Sigmoid colon (tissue), 4 donors: ENCODE measurements at regions not wholly inside any gene's neighbourhood (a gene's known extent, or its start where the extent isn't known, plus 50 kb on each side); places are given as distances from the start of the nearest gene placed in this dataset.

Experiments
- CTCF ChIP-seq, 4 experiments: fragments of 450-650 bp in 3 of 4; fragments of 200-600 bp in 1 of 4; IDR thresholded peaks; one replicate each; pipeline ENCODE4 v1.5.1; 2016 to 2019; ENCODE audit warnings: antibody characterized with exemption in 4 of 4, mild to moderate bottlenecking in 3 of 4, moderate library complexity in 2 of 4
- EP300 ChIP-seq, 4 donors: sonication (generic); formaldehyde crosslinking; IDR thresholded peaks; one replicate each; pipeline ENCODE4 v1.6.1; 2017; ENCODE audit warnings: antibody characterized with exemption in 4 of 4
- POLR2A ChIP-seq, 2 donors: fragments of 450-650 bp; IDR thresholded peaks; one replicate each; pipeline ENCODE4 v1.6.1; 2016; ENCODE audit warnings: antibody characterized with exemption in 2 of 2, mild to moderate bottlenecking in 2 of 2, moderate library complexity in 2 of 2
- POLR2AphosphoS5 ChIP-seq, 4 donors: sonication (generic); formaldehyde crosslinking; IDR thresholded peaks; one replicate each; pipeline ENCODE4 v1.6.1; 2017; ENCODE audit warnings: antibody characterized with exemption in 4 of 4

GRCh38 chr2:5121642-5122041 lies 570.5 kb upstream of the SOX11 start:
- TF ChIP-seq CTCF (IDR thresholded peaks at IDR 0.05) (no peak), POLR2A (IDR thresholded peaks at IDR 0.05) (no peak), POLR2AphosphoS5 (IDR thresholded peaks at IDR 0.05) (no peak), EP300 (IDR thresholded peaks at IDR 0.05) (no peak)
